ENCODE measurements at regions not wholly inside any gene's neighbourhood (a gene's known extent, or its start where the extent isn't known, plus 50 kb on each side); places are given as distances from the start of the nearest gene placed in this dataset.
"Not testable (repeated sequence)": the region's sequence is repeated elsewhere in the genome, so short reads cannot be mapped to it uniquely, and the experiment has no call there.

DNA sequence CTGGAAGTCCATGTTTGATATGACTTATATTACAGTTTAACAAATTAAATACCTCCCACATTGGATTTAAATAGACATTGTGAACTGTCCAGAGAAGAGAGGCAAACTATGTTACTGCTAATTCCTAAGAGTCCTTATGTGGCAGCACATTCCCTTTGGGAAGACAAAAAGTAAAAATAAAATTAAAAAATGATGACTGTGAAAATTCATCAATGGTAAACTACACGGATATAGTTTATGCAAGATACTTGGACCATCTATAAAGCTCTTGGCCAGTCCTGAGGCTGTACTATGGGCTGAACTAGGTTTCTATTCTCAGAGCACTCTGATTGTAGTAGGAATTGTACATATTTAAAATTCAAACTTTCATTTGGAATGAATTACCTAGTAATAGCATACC is 206.4 kb downstream of the LRRK2 start:
- no peak for DNase-seq (ENCODE audit: low spot score)

DNA sequence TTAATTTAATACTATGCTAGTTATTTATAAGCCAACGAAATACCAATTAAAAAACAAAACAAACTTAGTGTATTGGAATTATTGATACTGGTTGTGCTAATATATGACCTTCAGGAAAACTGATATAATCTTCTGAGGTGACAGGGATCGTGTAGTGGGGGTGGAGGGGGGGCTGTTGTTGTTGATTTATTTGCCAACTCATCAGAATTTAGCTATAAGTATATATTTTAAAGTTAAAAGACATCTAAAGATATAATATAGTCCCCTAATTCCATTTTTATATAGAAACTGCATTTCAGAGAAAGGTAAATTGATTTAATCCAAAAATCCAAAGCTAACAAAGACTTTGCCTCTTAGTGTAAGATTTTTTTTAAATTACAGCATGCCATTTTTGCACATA is 210.5 kb downstream of the LRRK2 start:
- DNase-seq (ENCODE audit: low spot score): no peak

DNA sequence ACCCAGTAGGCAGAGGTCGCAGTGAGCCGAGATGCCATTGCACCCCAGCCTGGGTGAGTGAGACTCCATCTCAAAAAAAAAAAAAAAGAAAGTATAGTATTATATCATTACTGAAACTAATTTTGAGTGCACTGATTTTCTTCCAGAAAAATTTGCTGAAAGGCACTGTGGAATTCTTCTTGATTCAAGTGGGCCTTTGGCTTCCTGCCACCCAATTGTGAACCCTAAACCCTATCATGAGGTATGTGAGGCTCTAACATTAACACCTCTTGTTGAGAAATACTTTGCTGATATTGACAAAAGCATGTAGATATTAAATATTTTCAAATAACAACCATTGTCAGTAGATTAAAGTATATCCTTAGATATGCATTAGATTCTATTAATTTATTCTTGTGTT is 211.2 kb downstream of the LRRK2 start:
- no peak for DNase-seq (ENCODE audit: low spot score)

DNA sequence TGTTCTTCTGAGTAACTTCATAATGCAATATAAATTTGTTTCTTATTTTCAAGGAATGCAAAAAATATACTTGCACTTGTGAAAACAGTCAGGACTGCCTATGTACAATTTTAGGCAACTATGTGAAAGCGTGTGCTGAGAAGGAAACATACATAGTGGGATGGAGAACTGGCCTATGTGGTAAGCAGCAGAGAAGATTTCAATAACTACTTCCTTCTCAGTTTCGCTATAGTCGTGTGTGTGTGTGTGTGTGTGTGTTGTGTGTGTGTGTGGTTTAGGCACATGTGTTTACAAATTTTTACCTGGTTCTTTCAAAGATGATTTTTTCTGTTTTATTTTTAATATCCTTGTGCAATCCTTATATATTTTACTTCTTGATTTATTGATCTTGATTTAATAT is 211.8 kb downstream of the LRRK2 start:
- DNase-seq (ENCODE audit: low spot score): no peak

DNA sequence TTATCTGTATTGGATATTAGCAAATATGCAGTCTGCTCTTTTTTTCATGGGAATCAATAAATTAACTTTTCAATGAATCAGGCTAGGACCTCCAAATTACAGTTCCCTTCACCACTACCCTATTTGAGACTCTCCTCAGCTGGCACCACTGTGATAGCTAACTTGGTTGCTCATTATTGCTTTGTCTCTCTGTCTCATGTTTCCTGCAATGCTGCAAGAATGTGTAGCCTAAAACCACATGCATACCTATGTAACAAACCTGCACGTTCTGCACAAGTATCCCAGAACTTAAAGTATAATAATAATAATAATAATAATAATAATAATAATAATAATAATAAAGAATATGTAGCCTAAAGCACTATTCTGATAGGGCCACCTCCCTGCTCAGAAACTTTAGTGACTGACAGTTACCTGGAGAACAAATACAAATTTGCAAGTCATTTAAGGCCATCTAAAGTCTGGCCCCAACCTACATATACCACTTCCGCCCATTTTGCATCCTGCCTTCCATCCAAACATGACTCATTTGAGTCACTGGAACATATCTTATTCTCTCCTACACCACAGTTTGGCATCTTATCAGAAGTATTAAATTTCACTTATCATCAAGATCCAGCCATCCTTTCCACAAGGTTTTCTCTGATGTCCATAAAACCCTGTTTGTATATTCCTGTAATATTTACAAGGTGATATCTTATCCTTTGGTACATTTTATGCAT is 215.1 kb downstream of the LRRK2 start:
- no peak for DNase-seq (ENCODE audit: low spot score)

DNA sequence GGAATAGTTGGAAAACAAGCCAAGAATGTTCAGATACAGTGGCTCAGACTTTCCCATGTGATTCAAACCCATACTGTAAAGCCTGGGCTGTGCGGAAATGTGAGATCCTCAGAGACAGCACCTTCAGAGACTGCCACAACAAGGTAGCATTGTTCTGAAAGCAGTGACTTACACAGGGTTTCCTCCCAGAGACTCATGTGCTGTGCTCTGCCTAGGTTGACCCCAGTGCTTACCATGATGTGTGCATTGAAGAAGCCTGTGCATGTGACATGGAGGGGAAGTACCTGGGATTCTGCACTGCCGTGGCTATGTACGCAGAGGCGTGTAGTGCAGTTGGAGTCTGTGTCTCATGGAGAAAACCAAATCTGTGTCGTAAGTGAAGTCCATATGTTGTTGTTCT is 219.4 kb downstream of the LRRK2 start:
- no peak for DNase-seq (ENCODE audit: low spot score)

DNA sequence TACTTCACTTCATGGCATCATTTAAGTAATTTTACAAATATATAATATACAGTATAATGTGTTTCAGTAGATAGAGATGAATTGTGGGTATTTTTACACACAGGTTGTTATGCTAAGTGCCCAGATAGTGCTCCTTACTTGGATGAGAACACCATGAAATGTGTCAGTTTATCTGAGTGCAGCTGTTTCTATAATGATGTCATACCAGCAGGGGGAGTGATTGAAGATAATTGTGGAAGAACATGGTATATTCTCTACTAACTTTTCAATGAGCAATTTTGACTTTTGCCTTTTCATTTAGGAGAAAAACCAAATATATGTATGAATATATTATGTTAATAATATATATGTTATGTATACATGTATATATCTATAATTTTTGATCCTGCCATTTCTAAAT is 221.6 kb downstream of the LRRK2 start:
- peak; percentile 29 for DNase-seq (ENCODE audit: low spot score)

DNA sequence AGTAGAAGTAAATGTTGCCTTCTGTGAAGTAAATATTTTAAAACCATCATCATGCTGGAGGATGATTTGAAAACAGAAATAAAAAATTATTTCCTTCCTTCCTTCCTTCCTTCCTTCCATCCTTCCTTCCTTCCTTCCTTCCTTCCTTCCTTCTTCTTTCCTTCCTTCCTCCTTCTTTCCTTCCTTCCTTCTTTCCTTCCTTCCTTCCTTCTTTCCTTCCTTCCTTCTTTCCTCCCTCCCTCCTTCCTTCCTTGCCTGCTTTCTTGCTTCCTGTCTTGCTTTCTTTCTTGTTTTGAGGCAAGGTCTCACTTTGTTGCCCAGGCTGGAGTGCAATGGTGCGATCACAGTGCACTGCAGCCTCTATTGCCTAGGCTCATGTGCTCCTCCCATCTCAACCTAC is 223.7 kb downstream of the LRRK2 start:
- DNase-seq (ENCODE audit: low spot score): not testable (repeated sequence)

DNA sequence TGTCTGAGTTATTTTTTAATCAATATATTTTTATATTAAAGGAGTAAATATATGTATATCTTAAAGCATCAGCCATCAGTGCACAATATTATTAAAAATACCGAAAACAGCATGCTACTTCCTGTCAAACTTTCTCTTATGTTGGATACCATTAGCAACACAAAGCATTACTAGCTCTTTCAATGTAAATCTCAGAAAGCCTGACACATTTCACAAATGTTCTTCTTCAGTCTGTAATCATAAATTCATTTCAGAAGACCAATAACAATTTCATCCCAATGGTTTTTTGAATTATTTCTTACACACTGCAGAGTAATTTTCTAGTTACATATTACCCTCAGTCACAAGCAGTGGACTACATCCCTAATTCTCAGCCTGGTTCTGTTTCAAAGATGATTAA is 226.9 kb downstream of the LRRK2 start:
- DNase-seq (ENCODE audit: low spot score): no peak

DNA sequence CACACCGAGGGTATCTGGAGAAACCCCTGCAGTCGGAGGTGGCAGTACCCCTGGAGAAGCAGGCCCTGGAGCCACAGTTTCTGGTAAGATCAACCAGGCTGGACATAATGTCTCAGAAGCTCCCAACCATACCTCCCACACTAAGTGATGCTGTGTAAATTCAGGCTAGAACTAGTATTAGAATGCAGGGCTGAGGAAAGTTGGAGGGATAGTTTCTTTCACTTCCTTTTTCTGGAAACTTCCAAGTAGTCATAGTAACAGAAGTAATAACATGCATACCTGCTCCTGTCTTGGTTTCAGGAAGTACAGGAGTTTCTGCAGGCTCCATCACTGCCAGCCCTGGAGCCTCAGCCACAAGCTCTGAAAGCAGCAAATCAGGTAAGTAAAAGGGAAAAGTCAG is 228.1 kb upstream of the CNTN1 start:
- DNase-seq (ENCODE audit: low spot score): no peak

DNA sequence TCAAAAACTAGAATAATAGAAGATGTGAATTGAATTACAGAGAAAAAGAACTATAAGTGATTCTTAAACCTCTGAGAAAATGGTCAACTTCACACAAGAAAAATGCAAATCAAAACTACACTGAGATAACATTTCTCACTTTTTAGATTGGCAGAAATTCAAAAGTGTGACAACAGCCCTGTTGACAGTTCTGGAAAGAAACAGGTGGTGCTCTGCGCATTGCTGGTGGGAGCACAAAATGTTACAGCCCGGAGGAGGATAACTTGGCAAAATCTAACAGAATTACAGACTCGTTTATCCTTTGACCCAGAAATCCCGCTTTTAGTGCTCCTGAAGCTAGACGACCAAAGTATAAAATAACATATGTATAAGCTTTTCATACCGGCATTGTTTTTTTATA is 222.5 kb upstream of the CNTN1 start:
- no peak for DNase-seq (ENCODE audit: low spot score)

DNA sequence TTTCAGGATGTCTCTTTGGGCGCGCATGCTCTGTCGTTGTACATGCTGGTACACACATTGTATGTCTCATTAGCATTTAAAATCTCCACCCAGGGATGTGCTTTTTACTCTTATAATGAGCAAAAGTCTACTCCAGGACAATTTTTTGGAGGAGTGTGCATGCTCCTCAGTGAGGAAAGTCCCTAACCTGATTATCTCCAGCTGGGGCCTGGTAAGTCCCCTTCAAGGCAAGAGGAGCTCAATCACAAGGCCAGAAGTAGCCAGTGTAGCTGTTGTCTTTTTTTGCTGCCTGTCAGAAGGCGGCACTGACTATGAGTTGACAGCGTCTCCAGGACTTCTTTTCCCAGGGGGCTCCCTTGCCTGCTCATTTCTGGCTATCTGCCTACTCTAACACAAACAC is 218.3 kb upstream of the CNTN1 start:
- no peak for DNase-seq (ENCODE audit: low spot score)

DNA sequence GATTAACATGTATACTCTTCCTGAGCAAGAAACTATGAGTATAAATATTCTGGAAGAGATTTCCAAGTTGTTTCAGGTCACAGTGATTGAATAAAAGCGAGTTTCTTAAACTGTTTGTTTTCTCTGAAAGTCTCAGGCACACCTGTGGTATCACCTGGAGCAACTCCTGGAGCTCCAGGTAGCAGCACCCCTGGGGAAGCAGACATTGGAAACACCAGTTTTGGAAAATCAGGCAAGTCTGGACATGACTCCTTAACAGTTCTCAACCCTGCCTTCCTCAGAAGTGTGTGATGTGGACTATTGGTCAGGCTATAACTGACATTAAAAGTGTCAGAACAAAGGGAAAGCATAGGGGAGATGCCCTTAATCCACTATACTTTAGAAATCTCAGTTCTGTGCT is 217.6 kb upstream of the CNTN1 start:
- no peak for DNase-seq (ENCODE audit: low spot score)

DNA sequence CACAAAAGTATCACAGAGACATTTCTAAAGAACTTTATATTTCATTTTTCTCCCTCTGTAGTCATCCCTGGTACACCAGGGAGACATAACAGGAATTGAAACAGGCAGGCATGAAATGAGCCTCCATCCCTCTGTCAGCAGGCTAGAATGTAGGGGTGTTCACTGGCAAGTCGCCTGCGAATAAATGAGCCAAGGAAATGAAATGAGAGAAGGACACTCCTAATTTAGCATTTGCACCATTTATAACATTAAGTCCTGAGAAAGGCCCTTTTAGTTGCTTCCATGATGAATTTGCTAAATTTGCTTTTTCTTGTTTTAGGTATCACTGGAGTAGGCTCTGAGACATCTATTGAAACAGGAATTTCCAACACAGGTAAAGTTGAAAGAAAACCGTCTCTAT is 192.4 kb upstream of the CNTN1 start:
- DNase-seq (ENCODE audit: low spot score): no peak

DNA sequence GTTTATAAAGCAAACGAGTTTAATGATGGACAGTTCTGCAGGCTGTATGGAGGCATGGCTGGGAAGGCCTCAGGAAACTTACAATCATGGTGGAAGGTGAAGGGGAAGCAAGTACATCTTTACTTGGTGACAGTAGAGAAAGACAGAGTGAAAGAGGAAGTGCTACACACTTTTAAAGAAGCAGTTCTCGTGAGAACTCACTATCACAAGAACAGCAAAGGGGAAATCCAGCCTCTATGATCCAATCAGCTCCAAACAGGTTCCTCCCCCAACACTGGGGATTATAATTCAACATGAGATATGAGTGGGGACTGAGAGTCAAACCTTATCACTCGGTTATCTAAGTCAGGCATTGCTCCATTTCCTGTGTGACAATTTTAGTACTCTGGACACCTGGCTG is 189.9 kb upstream of the CNTN1 start:
- DNase-seq (ENCODE audit: low spot score): no peak

DNA sequence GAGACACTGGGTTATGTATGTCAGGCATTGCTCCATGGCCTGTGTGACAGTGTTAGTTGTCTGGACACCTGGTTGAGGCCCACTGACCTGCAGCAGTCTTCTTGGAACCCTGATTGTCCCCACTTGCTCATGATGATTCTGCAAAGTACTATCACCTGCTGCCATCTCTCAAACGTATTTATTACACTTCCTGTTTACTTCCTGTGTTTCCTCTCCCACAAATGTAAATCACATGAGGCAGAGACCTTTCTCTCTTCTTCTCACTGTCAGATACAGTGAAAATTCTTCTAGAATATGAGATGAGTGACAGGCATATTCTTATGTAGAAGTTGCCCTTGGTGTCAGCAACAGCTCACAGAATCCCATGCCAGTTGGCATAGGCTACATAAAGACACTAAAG is 186.9 kb upstream of the CNTN1 start:
- no peak for DNase-seq (ENCODE audit: low spot score)

DNA sequence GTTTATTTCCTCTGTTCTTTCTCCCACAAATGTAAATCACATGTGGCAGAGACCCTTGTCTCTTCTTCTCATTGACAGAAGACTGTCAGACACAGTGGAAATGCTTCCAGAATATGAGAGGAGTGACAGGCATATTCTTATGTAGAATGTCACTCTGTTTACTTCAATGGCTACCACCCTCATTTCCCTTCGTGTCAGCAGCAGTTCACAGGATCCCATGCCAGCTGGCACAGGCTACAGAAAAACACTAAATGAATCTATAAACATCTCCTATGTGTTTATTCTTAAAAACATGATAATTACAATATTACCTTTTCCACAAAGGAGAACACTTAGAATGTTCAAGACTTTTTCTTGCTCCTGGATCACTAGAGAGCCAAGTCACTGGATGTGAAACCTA is 183.8 kb upstream of the CNTN1 start:
- DNase-seq (ENCODE audit: low spot score): no peak

DNA sequence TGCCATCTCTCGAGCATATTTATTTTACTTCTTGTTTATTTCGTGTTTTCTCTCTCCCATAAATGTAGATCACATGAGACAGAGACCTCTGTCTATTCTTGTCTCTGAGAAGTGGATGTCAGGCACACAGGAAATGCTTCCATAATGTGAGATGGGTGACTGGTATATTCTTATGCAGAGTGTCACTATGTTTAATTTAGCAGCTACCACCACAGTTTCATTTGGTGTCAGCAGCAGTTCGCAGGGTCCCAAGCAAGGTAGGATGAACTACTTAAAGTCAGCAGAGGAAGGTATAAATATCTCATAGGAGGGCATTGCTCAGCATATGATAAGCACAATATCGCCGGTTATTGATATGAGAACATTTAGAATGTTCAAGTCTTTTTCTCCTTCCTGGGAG is 180.9 kb upstream of the CNTN1 start:
- no peak for DNase-seq (ENCODE audit: low spot score)

DNA sequence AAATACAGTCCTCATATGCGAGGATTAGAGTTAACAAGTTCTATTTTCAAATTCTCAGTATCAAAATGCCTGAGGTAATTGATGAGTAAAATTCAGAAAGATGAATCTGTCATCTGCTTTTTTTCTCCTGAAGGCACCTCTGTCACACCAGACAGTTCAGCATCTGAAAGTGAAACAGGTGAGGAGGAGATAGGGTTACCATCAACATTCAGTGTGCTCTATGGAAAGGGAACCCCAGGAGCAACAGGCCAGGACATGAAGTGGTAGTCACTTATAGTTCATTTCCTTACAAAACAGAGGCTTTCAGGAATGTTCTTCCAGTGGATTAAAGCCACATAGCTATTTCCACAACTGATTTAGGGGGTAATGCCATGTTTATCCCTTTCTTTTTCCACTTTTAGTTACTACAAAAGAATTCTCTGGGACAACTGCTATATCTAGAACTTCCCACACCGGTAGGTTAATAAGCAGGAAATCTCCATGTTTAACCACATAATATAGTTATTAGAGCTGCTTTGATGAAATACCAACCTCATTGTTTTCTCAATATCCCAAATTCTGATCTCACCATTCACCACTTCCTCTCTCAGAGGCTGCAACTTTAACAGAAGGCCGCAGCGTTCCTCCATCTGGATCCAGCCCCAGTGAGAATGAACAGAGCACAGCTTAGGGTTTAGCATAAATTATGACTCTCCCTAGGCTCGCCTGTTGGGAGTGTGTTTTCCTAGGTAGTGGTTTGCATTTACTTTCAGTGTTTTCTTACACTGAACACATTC is 177.0 kb upstream of the CNTN1 start:
- DNase-seq (ENCODE audit: low spot score): no peak

DNA sequence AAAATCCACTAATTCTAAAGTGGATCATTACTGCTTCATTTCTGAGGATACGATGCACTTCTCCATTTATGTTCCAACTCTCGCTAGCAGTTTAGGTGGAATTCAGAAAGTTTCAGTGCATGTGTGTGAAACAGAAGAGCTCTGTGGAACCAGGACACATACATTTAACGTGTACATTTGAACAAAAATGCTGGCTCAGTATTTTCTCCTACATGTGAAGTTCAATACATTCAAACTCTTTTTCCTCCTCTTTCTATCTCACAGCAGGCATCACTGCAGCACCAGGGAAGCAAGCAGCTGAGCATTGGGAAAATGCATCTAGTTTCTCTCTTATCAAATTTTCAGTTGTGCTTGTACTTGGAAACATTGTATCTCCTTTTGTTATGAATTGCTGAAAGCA is 169.4 kb upstream of the CNTN1 start:
- no peak for DNase-seq (ENCODE audit: low spot score)

DNA sequence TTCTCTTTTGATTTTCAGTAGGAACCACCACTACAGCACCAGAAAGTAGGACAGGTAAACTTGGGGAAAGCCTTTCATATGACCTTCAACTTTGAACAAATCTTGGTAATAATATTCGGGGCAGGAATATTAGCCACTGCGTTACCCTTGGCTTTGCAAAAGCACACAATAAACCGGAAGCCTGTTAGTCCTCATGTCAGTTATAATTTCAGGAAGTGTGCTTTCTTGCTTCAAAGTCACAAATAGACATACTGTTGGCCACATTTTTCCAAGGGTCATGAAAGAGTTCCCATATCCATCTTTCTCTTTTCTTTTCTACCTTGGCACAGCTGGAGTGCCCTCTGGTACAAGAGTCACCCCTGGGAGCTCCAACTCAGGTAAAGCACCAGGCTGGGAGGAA is 167.2 kb upstream of the CNTN1 start:
- no peak for DNase-seq (ENCODE audit: low spot score)

DNA sequence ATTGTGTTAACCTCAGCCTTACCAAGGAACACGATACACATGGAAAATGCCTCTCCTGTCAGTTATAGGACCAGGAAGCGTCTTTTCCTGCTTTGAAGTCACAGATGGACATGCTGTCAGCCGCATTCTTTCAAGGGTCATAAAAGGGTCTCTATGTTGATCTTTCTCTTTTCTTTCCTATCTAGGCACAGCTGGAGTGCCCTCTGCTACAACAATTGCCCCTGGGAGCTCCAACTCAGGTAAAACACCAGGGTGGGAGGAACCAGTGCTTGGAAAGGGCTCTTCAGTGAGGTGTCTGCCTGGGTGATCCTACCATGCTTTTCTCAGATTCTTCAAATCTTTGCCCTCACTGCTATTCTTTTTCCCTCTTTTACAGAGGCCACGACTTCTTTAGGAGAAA is 157.4 kb upstream of the CNTN1 start:
- DNase-seq (ENCODE audit: low spot score): no peak

DNA sequence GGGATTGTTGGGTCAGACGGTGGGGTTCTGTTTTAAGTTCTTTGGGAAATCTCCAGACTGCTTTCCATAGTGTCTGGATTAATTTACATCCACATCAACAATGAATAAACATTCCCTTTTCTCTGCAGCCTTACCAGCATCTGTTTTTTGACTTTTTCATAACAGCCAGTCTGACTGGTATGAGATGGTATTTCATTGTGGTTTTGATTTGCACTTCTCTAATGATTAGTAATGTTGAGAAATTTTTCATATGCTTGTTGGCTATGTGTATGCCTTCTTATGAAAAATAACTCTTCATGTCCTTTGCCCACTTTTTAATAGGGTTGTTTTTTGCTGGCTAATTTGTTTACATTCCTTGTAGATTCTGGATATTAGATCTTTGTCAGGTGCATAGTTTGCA is 140.8 kb upstream of the CNTN1 start:
- no peak for DNase-seq (ENCODE audit: low spot score)

DNA sequence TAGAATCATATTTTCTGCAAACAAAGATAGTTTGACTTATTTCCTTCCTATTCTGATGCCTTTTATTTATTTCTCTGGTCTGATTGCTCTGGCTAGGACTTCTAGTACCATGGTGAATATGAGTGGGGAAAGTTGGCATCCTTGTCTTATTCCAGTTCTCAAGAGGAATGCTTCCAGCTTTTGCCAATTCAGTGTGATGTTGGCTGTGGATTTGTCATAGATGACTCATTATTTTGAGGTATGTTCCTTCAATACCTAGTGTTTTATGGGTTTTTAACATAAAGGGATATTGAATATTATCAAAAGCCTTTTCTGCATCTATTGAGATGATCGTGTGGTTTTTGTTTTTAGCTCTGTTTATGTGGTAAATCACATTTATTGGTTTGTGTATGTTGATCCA is 139.4 kb upstream of the CNTN1 start:
- DNase-seq (ENCODE audit: low spot score): no peak

Measured in HuH-7 (cell line).